AG08396 (cell line): ENCODE measurements at regions not wholly inside any gene's neighbourhood (a gene's known extent, or its start where the extent isn't known, plus 50 kb on each side); places are given as distances from the start of the nearest gene placed in this dataset.

Experiments
- DNase-seq: peaks from one replicate; pipeline ENCODE4 v3.0.0; 2012; ENCODE audit warnings: low spot score, mixed read lengths

DNA sequence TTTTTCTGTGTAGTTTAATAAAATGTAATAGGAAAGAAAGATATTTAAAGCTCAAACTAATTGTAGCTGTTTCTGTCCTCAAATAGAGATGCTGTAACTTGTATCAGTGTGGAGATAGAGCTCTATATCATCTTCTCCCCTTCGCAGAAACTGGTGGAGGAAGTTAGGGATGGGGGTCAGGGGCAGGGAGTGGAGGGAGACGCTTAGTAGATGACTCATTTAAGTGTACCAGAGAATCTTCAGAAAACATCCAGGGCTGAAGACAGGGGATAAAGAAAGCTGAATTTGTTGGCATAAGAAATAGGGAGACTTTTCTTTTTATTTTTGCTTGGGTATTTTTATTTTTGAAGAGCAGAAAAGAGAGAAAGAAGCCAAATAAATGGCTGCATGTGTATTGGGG is 282.6 kb upstream of the DPYD start:
- no peak for DNase-seq

DNA sequence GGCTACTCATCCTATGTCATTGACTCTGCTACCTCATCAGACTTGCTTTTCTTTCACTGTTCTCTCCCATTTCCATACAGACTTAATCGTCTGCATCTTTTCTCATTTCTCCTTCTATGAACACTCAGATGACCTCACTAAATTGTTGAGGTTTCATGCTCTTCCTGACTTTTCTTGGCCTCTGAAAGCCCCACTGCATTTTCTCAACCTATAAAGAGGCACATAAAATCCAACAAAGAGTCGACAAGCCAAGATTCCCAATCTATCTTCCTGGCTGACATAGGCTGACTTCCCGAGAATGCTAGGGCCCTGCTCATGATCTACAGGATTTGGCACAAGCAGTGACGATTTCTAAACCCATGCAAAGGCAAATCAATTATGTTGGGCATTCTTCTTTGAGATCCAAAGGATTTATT is 280.8 kb upstream of the DPYD start:
- no peak for DNase-seq

DNA sequence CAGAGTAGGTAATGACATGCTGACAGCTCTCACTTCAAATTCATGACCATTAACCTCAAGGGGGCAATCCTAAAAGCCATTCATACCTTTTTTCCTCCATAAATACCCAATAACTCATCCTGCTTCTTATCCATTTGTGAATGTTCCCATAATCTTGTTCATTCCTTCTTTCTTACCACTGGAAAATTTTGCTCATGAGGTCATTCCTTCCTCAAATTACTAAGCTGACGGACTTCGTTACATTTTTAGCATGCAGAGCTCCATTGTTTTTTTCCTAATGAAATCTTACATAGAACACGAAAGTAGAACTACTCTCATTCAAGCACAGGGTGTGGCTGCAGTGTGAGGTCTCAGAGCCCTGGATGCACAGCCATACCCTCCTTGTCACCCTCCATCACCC is 276.5 kb upstream of the DPYD start:
- DNase-seq, result no peak

DNA sequence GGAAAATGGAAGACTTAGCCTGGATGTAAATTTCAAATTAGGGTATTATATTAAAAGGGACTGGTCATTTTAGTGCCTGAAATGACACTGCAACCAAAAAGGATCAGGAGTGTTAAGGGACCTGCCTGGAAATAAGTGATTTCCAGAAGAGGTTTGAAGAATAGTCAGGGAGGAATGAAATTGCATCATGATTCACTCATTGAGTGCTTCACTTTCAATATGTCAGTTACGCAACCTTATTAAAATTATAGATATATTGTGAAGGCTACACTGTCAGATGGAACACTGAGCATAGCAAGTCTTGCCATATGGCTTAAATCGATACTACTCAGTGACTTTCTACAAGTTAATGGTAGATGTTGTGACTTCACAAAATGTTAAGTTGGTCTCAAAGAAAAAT is 275.2 kb upstream of the DPYD start:
- DNase-seq, result no peak

- DNase-seq, result no peak
These were observed 267.9 kb upstream of the DPYD start for GRCh38 chr1:98188774-98189173.

GRCh38 chr1:98184856-98185255 is 264.0 kb upstream of the DPYD start:
- DNase-seq, result no peak

- no peak for DNase-seq
These were observed 260.4 kb upstream of the DPYD start for GRCh38 chr1:98181036-98181764.

DNA sequence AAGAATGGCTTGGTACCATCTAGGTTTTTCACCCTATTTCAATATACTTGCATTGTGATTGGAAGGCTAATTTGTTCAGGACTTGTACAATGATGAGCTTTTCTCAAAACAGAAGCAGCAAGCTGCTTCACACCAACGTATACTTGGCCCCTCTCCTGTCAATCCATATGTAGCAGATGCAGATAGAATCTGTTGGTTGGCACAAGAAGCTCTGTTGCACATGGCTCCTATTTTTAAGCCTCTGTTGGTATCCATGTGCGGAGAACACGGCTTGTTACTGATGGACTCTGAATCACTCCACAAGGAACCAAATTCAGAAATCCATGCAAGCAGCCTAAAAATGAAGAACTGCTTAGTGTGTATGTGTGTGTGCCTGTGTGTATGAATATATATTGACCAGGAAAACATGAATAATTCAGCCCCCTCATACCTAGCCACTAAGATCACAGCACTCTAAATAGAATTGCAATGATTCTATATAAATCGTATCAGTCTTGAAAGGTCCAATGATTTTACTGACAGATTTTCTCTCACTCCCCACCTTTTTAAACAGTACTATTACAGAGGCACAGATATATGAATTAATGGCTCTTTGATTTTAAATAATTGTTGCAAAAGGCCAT is 258.4 kb upstream of the DPYD start:
- DNase-seq, result no peak

- DNase-seq, result no peak
These were observed 256.9 kb upstream of the DPYD start for GRCh38 chr1:98177751-98178150.

DNA sequence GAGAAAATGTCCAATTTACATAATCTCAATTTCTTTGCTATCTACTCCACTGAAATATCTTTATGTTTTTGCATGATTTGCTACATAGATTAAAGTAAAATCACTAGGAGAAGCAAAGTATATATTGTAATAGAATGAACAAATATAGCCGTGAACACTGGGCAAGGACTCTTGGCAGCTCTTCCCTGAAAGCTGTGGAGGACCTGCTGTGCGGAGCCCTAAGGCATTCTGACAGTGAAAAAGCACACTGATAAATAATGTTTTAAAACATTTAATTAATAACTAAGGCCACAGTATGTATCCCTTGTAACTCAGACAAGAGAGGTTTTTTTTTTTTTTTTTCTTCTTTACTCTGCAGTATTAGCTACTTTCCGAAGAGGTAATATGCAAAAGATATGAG is 256.1 kb upstream of the DPYD start:
- no peak for DNase-seq

- no peak for DNase-seq
These were observed 255.6 kb upstream of the DPYD start for GRCh38 chr1:98176414-98176813.

GRCh38 chr1:98172578-98172977 is 251.7 kb upstream of the DPYD start:
- DNase-seq, result no peak

- DNase-seq, result no peak
These were observed 251.2 kb upstream of the DPYD start for GRCh38 chr1:98172022-98172421.

DNA sequence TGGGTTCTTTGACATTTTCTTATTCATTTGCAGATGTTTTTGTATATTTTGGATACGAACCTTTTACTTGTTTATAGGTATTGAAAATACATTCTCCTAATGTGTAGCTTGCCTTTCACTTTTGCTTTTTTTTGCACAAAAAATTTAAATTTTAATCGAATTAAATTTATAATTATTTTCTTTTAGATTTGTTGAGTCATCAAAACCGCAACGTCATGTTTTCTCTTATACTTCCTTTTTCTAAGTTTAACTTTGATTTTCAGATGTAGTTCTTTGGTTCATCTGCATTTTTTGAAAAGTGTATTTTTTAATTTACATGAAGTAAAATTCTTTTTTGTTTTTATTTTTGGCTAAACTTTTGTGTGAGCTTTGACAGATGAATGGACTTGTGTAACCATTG is 243.7 kb upstream of the DPYD start:
- no peak for DNase-seq

- no peak for DNase-seq
These were observed 236.9 kb upstream of the DPYD start for GRCh38 chr1:98157524-98158313.

DNA sequence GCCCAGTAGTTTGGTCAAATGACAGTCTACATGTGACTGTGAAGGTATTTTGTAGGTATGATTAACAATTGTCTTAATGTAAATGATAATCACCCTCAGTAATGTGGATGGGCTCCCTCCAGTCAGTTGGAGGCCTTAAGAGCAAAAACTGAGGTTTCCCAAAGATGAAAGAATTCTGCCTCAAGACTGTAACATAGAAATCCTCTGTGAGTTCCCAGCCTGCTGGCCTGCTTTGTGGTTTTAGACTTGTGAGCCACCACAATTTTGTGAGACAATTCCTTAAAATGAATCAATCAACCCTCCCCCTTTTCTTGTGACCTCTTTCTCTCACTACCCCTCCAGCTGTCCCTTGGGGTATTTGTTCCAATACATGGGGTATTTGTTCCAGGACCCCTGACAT is 226.4 kb upstream of the DPYD start:
- no peak for DNase-seq

DNA sequence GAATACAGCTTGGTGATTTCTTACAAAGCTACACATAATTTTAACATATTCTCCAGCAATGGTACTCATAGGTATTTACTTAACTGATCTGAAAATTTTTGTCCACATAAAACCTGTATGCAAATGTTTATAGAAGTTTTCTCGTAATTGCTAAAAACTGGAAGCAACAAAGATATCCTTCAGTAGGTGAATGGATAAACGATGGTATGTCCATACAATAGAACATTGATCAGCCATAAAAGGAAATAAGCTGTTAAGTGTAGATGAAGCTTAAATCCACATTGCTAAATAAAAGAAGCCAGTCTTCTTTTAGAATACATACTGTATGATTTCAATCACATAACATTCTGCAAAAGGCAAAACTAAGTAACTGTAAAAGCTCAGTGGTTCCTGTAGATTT is 224.8 kb upstream of the DPYD start:
- no peak for DNase-seq

DNA sequence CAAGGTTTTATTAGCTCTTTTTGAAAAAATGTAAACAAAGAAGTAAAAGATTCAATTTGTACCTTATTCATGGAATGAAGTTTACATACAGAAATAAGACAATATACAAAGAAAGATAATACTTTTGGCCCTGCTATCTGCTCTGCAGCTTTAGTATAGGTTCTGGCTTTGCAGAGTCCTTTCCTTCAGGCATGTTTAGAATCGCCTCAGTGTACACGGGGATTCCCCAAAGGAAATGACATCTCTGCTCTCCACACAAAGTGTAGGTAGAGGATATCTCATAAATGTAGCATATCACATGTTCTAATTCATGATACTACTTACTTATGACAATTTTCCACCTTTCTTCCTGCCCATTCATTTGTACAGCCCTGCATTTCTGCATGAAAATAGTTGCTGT is 222.6 kb upstream of the DPYD start:
- DNase-seq, result no peak

- DNase-seq, result peak; percentile 6
These were observed 212.3 kb upstream of the DPYD start for GRCh38 chr1:98133131-98133530.

DNA sequence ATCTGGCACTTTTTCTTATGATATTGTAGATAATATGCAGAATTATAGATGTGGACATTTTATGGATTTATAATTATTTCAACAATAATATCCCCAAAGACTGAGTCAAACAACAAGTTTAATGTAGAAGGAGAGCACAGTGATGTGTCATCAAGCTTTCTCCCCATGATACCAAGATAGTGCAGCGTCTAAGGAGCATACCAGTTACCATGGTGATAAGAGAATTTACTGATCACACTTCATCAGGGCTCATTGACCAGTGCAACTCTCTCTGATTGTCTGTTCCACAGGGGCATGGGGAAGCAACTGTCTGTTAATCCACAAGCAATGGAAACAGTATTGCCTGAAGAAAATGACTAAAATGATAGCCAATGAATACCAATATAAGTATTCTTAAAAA is 209.6 kb upstream of the DPYD start:
- no peak for DNase-seq

DNA sequence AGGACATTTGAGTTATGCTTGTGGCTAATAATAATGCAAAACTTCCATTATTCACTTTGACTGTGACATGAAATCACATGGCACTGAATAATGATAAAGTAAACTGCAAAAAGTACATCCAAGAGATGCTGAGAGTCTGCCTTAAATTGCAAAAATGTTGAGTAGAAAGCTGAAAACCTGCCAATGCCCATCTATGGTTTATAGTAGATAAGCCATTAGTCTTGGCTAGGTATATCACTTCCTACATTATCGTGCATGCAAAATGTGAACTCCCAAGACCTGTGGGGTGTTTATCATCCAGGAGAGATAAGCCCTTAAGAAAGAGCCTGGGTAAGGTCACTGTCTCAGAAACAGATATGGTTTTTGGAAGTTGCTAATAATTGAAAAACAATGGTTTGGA is 208.7 kb upstream of the DPYD start:
- DNase-seq, result no peak

DNA sequence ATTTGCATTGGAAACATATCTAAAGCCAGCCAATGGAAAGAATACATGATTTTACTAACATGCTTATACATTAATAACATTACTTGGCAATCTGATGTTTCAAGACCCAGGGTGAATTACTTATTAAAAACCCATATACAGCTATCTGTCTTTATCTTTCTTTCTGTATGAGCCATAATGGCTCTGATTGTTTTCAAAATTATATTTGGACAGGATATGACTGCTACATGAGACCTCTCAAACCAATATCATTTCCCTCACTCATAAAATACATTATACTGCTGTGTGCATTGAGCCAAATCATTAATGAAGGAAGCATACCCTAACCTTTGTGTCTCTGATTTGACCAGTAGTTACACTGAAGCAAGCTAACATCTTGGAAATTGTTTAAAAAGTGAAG is 205.9 kb upstream of the DPYD start:
- no peak for DNase-seq

GRCh38 chr1:98121646-98122045 is 200.8 kb upstream of the DPYD start:
- no peak for DNase-seq
